CD4-positive, alpha-beta memory T cell (primary cell): ENCODE measurements at regions not wholly inside any gene's neighbourhood (a gene's known extent, or its start where the extent isn't known, plus 50 kb on each side); places are given as distances from the start of the nearest gene placed in this dataset.

Experiments
- CTCF ChIA-PET: fragments of 350-600 bp; sonication (Branson Sonifier 250); formaldehyde crosslinking; loops from one replicate; lab custom pipeline; 2021; ENCODE audit warnings: inconsistent platforms; ENCODE audit not compliant: partially characterized antibody; lab: Charles Lee
- POLR2A ChIA-PET: fragments of 350-600 bp; sonication (Branson Sonifier 250); formaldehyde crosslinking; loops from one replicate; lab custom pipeline; 2021; ENCODE audit not compliant: partially characterized antibody; lab: Charles Lee
- DNase-seq, 5 donors: peaks; one replicate each; pipeline versions ENCODE4 v3.0.0 to v3.0.0-alpha.2; 2020 to 2022; ENCODE audit warnings: mixed read lengths in 1 of 5
- H3K27ac ChIP-seq: one replicate; pipeline ENCODE4 v1.7.0; 2013; ENCODE audit warnings: low read depth, low read length
- H3K27me3 ChIP-seq: 2 replicates; pipeline ENCODE4 v1.7.0; 2013; ENCODE audit warnings: mild to moderate bottlenecking, low read length, moderate library complexity; ENCODE audit not compliant: insufficient read depth
- H3K36me3 ChIP-seq: 2 replicates; pipeline ENCODE4 v1.7.0; 2013; ENCODE audit warnings: mild to moderate bottlenecking, low read length, moderate library complexity; ENCODE audit not compliant: insufficient read depth
- H3K4me1 ChIP-seq: 2 replicates; pipeline ENCODE4 v1.7.0; 2013; ENCODE audit warnings: mild to moderate bottlenecking, low read length, moderate library complexity; ENCODE audit not compliant: insufficient read depth
- H3K4me3 ChIP-seq, 2 donors: one replicate each; pipeline ENCODE4 v1.7.0; 2013; ENCODE audit warnings: low read length in 2 of 2, mild to moderate bottlenecking in 1 of 2
- H3K9me3 ChIP-seq, 2 donors: one replicate each; pipeline ENCODE4 v1.7.0; 2013; ENCODE audit warnings: low read length in 2 of 2, control low read depth in 1 of 2; ENCODE audit not compliant: control insufficient read depth in 1 of 2
- H3K27ac Mint-ChIP-seq, 7 donors: one replicate each; pipeline ENCODE4 v1.8.0; 2020 to 2021; ENCODE audit warnings: mixed read lengths in 7 of 7, mild to moderate bottlenecking in 6 of 7, inconsistent platforms in 3 of 7, moderate library complexity in 3 of 7
- H3K27me3 Mint-ChIP-seq, 2 donors: one replicate each; pipeline ENCODE4 v1.8.0; 2020 to 2021; ENCODE audit warnings: mixed read lengths in 2 of 2
- H3K36me3 Mint-ChIP-seq, 2 donors: one replicate each; pipeline ENCODE4 v1.8.0; 2020 to 2021; ENCODE audit warnings: mixed read lengths in 2 of 2, inconsistent platforms in 1 of 2, mild to moderate bottlenecking in 1 of 2
- H3K4me1 Mint-ChIP-seq, 4 donors: one replicate each; pipeline ENCODE4 v1.8.0; 2020 to 2021; ENCODE audit warnings: mixed read lengths in 4 of 4, mild to moderate bottlenecking in 1 of 4
- H3K4me3 Mint-ChIP-seq, 8 donors: one replicate each; pipeline ENCODE4 v1.8.0; 2020 to 2021; ENCODE audit warnings: mixed read lengths in 8 of 8, mild to moderate bottlenecking in 7 of 8, moderate library complexity in 6 of 8, inconsistent platforms in 3 of 8
- H3K9me3 Mint-ChIP-seq, 8 donors: one replicate each; pipeline ENCODE4 v1.8.0; 2020 to 2021; ENCODE audit warnings: mixed read lengths in 8 of 8, mild to moderate bottlenecking in 5 of 8, inconsistent platforms in 3 of 8, moderate library complexity in 1 of 8
- intact Hi-C: fragments of 100-400 bp; cut with micrococcal nuclease; formaldehyde crosslinking; loops from one replicate; pipeline ENCODE4 v1.15.1; 2023

GRCh38 chr13:65468628-65469027, 1761.5 kb downstream of the PCDH9 start:
- no peaks in the 10 kb centered on the region for H3K4me1 Mint-ChIP-seq
- H3K36me3 ChIP-seq, result no peaks in the 10 kb centered on the region
- H3K9me3 Mint-ChIP-seq, result peaks cover 0 to 26% (median 11%) of the 10 kb centered on the region in 8 donors
- H3K9me3 ChIP-seq, result no peaks in the 10 kb centered on the region
- intact Hi-C loops, result no loop called here
- no peaks in the 10 kb centered on the region for H3K4me1 ChIP-seq
- no peaks in the 10 kb centered on the region for H3K36me3 Mint-ChIP-seq
- ChIA-PET CTCF (no interaction called here), POLR2A (no interaction called here)
- no peak overlapping the region for H3K27ac Mint-ChIP-seq
- H3K27me3 ChIP-seq, result no peaks in the 10 kb centered on the region
- no peak for DNase-seq
- H3K27me3 Mint-ChIP-seq, result no peaks in the 10 kb centered on the region
- no peak overlapping the region for H3K4me3 ChIP-seq
- H3K4me3 Mint-ChIP-seq, result no peak overlapping the region
- H3K27ac ChIP-seq, result no peak overlapping the region

GRCh38 chr13:65461590-65461989, 1768.5 kb downstream of the PCDH9 start:
- ChIA-PET POLR2A (no interaction called here), CTCF (no interaction called here)
- no peaks in the 10 kb centered on the region for H3K9me3 ChIP-seq
- intact Hi-C loops, result no loop called here
- H3K4me1 ChIP-seq, result no peaks in the 10 kb centered on the region
- Mint-ChIP-seq H3K4me1 (no peaks in the 10 kb centered on the region), H3K27me3 (no peaks in the 10 kb centered on the region), H3K9me3 (peaks cover 2 to 23% (median 9%) of the 10 kb centered on the region in 8 donors), H3K4me3 (no peak overlapping the region), H3K27ac (no peak overlapping the region), H3K36me3 (no peaks in the 10 kb centered on the region)
- no peaks in the 10 kb centered on the region for H3K36me3 ChIP-seq
- no peak overlapping the region for H3K4me3 ChIP-seq
- DNase-seq, result no peak
- no peaks in the 10 kb centered on the region for H3K27me3 ChIP-seq
- no peak overlapping the region for H3K27ac ChIP-seq

- H3K4me3 Mint-ChIP-seq, result no peak overlapping the region
- H3K27ac Mint-ChIP-seq, result no peak overlapping the region
- H3K36me3 Mint-ChIP-seq, result no peaks in the 10 kb centered on the region
- Histone ChIP-seq H3K4me1 (no peaks in the 10 kb centered on the region), H3K4me3 (no peak overlapping the region), H3K9me3 (no peaks in the 10 kb centered on the region), H3K27me3 (no peaks in the 10 kb centered on the region), H3K36me3 (no peaks in the 10 kb centered on the region), H3K27ac (no peak overlapping the region)
- DNase-seq, result no peak
- intact Hi-C loops, result no loop called here
- CTCF ChIA-PET, result no interaction called here
- no peaks in the 10 kb centered on the region for H3K27me3 Mint-ChIP-seq
- POLR2A ChIA-PET, result no interaction called here
- no peaks in the 10 kb centered on the region for H3K4me1 Mint-ChIP-seq
- peaks cover 2 to 13% (median 6%) of the 10 kb centered on the region in 8 donors for H3K9me3 Mint-ChIP-seq
These were observed 1770.0 kb downstream of the PCDH9 start for GRCh38 chr13:65460136-65460535.

- ChIA-PET POLR2A (no interaction called here), CTCF (no interaction called here)
- Mint-ChIP-seq H3K4me3 (no peak overlapping the region), H3K27me3 (no peaks in the 10 kb centered on the region), H3K9me3 (peaks cover 0 to 6% (median 2%) of the 10 kb centered on the region in 8 donors), H3K4me1 (no peaks in the 10 kb centered on the region), H3K36me3 (no peaks in the 10 kb centered on the region), H3K27ac (no peak overlapping the region)
- DNase-seq, result no peak
- H3K9me3 ChIP-seq, result no peaks in the 10 kb centered on the region
- no peaks in the 10 kb centered on the region for H3K4me1 ChIP-seq
- H3K36me3 ChIP-seq, result no peaks in the 10 kb centered on the region
- intact Hi-C loops, result no loop called here
- no peaks in the 10 kb centered on the region for H3K27me3 ChIP-seq
- H3K4me3 ChIP-seq, result no peak overlapping the region
- no peak overlapping the region for H3K27ac ChIP-seq
These were observed 1773.8 kb downstream of the PCDH9 start for GRCh38 chr13:65456150-65456912.

- no peaks in the 10 kb centered on the region for H3K36me3 ChIP-seq
- DNase-seq, result no peak
- Mint-ChIP-seq H3K4me1 (no peaks in the 10 kb centered on the region), H3K27me3 (no peaks in the 10 kb centered on the region), H3K4me3 (no peak overlapping the region), H3K9me3 (peaks cover 0 to 9% (median 0%) of the 10 kb centered on the region in 8 donors), H3K36me3 (no peaks in the 10 kb centered on the region), H3K27ac (no peak overlapping the region)
- CTCF ChIA-PET, result no interaction called here
- no peak overlapping the region for H3K4me3 ChIP-seq
- no peak overlapping the region for H3K27ac ChIP-seq
- POLR2A ChIA-PET, result no interaction called here
- peaks cover 0 to 5% of the 10 kb centered on the region in 2 donors for H3K9me3 ChIP-seq
- intact Hi-C loops, result no loop called here
- no peaks in the 10 kb centered on the region for H3K4me1 ChIP-seq
- no peaks in the 10 kb centered on the region for H3K27me3 ChIP-seq
These were observed 1775.7 kb downstream of the PCDH9 start for GRCh38 chr13:65454403-65454802.

GRCh38 chr13:65453982-65454381, 1776.2 kb downstream of the PCDH9 start:
- Histone ChIP-seq H3K4me3 (no peak overlapping the region), H3K27ac (no peak overlapping the region), H3K36me3 (no peaks in the 10 kb centered on the region), H3K27me3 (no peaks in the 10 kb centered on the region), H3K4me1 (no peaks in the 10 kb centered on the region), H3K9me3 (peaks cover 0 to 5% of the 10 kb centered on the region in 2 donors)
- Mint-ChIP-seq H3K27me3 (no peaks in the 10 kb centered on the region), H3K36me3 (no peaks in the 10 kb centered on the region), H3K4me1 (no peaks in the 10 kb centered on the region), H3K4me3 (no peak overlapping the region), H3K9me3 (peaks cover 0 to 9% (median 0%) of the 10 kb centered on the region in 8 donors), H3K27ac (no peak overlapping the region)
- POLR2A ChIA-PET, result no interaction called here
- DNase-seq, result no peak
- intact Hi-C loops, result no loop called here
- CTCF ChIA-PET, result no interaction called here

- Histone ChIP-seq H3K27me3 (no peaks in the 10 kb centered on the region), H3K36me3 (no peaks in the 10 kb centered on the region), H3K27ac (no peak overlapping the region), H3K9me3 (peaks cover 0 to 12% of the 10 kb centered on the region in 2 donors), H3K4me3 (no peak overlapping the region), H3K4me1 (no peaks in the 10 kb centered on the region)
- H3K9me3 Mint-ChIP-seq, result peaks cover 7 to 30% (median 23%) of the 10 kb centered on the region in 8 donors
- no peak overlapping the region for H3K27ac Mint-ChIP-seq
- ChIA-PET POLR2A (no interaction called here), CTCF (no interaction called here)
- no peaks in the 10 kb centered on the region for H3K4me1 Mint-ChIP-seq
- no peak overlapping the region for H3K4me3 Mint-ChIP-seq
- H3K36me3 Mint-ChIP-seq, result no peaks in the 10 kb centered on the region
- DNase-seq, result no peak
- no peaks in the 10 kb centered on the region for H3K27me3 Mint-ChIP-seq
- intact Hi-C loops, result no loop called here
These were observed 1784.8 kb downstream of the PCDH9 start for GRCh38 chr13:65445340-65445739.
